GM18507 (cell line): ENCODE measurements at regions not wholly inside any gene's neighbourhood (a gene's known extent, or its start where the extent isn't known, plus 50 kb on each side); places are given as distances from the start of the nearest gene placed in this dataset.
A peak's percentile ranks its signal among the peaks of the same experiment; 100 is the strongest.
"Not testable (repeated sequence)": the region's sequence is repeated elsewhere in the genome, so short reads cannot be mapped to it uniquely, and the experiment has no call there.

Source experiments
- DNase-seq: peaks from one replicate; pipeline ENCODE4 v3.0.0; 2011; ENCODE audit warnings: low read depth; ENCODE audit not compliant: insufficient read length; ENCODE audit errors: extremely low spot score
- FAIRE-seq: peaks from 2 replicates; lab custom pipeline; 2011; peaks lifted over from hg19 to GRCh38; lab: Jason Lieb, UNC

- no peak for FAIRE-seq
- DNase-seq: no peak
Measured at GRCh38 chr19:5290336-5291262, 50.0 kb downstream of the PTPRS start.

DNA sequence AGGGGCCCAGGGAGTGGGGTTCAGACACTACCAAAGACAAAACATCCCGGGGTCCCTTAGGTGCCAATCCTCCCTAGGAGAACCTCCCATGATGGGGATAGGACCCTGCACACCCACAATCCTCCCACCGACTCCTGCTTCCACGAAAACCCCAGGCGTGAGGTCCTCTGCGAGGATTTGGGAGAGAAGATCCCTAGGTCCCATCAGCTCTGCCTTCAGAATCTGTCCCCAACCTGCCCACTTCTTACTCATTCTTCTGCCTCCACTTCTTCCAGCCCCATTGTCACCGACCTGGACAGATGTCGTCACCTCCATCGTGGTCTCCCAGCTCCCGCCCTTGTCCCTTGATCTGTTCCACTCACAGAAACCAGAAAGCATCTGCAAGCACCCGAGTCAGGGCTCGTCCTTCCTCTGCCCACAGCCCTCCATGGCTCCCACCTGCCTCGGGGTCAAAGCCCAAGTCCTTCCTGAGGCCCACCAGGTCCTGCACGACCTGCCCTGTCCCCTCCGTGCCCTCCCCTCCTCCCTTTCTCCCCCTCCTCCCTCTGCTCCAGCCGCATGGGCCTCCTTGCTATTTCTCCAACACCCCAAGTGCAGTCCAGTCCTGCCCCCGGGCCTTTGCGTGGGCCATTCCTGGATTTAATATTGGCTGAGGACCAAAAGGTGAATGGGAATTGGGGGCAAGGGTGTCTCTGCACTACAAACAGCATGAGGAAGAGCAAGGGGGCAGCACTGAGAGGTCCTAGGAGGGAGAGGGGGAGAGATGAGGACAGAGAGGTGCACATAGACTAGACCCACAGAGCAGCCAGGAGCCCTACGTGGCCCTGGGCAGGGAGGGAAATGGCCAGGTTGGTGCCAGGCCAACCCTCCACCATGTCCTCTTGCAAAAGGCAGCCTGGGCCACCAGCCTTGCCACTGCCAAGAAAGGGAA is 51.3 kb downstream of the PTPRS start:
- no peak for FAIRE-seq

DNA sequence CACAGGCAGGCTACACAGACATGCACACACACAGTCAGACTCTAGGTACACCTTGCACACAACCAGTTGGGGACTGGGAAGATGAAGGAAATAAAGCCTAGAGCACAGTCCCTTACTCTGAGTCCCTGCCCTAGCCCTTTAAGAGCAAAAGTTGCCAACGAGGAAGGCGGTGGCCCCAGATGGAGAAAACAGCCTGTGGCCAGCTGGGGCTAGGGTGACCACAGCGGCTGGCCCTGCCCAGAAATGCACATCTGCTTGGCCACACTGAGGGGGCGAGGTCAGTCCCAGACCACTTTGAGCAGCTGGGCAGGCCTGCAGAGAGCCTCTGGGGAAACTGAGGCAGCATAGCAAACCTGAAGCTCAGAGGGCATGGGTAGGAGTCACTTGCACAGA is 52.3 kb downstream of the PTPRS start:
- FAIRE-seq: no peak
- no peak for DNase-seq

More for the DNA sequence above, 51.3 kb downstream of the PTPRS start:
- no peak for DNase-seq

DNA sequence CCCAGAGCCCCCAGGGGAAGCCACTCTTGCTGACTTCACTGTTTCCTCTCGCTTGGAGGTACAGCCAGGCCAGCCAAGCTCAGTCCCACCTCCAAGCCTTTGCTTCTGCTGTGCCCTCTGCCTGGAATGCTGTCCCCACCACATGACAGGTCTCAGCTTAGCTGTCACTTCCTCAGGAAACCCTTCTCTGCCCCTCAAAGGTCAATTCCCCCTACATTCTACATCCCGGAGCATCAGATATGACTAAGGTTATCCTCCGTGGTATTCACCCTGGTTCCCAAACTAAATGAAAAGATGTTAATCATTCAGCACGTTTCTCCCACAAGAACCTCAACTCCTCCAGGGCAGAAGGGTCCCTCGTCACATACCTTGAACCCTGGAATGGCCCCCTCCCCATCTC is 53.5 kb downstream of the PTPRS start:
- DNase-seq: no peak
- peak; percentile 62 for FAIRE-seq

GRCh38 chr19:5286465-5287029 is 54.1 kb downstream of the PTPRS start:
- DNase-seq (no peak), FAIRE-seq (no peak)

- no peak for DNase-seq
- FAIRE-seq: no peak
Measured at GRCh38 chr19:5285955-5286354, 54.7 kb downstream of the PTPRS start.

DNA sequence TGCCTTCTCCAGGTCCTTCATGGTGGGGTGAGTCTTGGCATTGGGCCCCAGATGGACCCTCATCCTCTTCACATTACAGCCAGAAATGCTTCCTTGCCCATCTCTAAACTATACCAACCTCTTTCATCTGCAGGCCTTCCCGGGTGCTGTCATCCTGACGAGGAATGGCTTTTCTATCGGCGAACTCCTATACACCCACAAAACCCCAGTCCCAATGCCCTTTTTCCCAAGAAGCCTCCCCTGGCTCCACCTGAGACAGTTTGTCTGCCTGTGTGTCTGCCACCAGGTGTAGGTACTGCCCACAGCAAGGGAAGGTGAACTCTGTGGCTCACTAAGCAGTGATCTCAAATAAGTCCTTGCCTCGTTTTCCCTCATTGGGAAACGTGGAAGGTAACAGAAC is 55.3 kb downstream of the PTPRS start:
- FAIRE-seq: no peak

GRCh38 chr19:5282901-5283300 is 57.7 kb downstream of the PTPRS start:
- DNase-seq (no peak), FAIRE-seq (no peak)

More for the DNA sequence above, 55.3 kb downstream of the PTPRS start:
- DNase-seq: no peak

DNA sequence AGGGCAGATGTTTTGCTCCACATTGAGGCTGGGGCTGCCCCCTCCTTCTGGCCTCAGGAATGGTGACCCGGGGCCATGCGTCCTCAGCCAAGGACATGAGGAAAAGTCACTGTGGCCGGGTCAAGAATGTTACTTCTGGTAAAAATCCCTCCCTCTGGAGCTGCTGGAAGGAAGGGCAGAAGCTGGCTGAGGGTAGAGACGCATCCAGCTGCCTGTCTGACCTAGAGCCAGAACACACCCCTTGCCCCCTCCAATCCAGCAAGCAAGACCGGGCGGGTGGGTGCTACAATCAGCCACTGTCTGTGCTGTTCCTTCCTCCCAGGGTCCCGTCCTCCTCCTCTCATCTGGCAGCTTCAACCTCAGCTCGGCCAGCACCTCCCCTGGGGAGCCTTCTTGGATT is 59.0 kb downstream of the PTPRS start:
- FAIRE-seq (no peak), DNase-seq (no peak)

DNA sequence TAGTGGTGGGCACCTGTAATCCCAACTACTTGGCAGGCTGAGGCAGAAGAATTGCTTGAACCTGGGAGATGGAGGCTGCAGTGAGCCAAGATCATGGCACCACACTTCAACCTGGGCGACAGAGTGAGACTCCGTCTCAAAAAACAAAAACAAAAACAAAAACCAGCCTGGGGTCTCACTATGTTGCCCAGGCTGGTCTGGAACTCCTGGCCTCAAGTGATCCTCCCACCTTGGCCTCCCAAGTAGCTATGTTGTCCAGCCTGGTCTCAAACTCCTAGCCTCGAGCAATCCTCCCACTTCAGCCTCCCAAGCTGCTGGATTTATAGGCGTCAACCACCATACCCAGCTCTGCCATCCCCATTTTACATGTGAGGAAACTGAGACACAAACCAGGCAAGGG is 64.9 kb downstream of the PTPRS start:
- not testable (repeated sequence) for DNase-seq, FAIRE-seq

- FAIRE-seq (no peak), DNase-seq (no peak)
Measured at GRCh38 chr19:5273782-5274181, 66.8 kb downstream of the PTPRS start.

- DNase-seq (no peak), FAIRE-seq (no peak)
Measured at GRCh38 chr19:5271145-5271544, 69.5 kb downstream of the PTPRS start.

DNA sequence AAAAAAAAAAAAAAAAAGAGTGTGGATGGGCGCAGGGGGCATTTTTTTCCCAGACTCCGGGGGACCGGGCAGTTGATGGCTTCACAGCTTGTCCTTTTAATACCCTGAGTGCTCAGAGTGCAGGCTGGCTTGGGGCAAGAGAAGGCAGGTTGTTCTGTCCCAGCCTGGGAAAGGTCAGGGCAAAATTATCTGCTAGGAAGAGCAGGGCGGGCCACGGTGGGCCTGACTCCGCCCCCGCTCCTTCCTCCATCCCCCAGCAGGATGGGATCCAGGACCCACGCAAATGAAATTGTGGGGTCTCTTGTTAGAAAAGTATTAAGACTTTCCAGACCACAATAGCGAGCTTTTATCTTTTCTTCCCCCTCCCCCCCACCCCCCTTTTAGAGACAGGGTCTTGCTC is 70.7 kb downstream of the PTPRS start:
- no peak for DNase-seq
- no peak for FAIRE-seq

GRCh38 chr19:5269279-5269678 is 71.3 kb downstream of the PTPRS start:
- DNase-seq (no peak), FAIRE-seq (no peak)

- DNase-seq (no peak), FAIRE-seq (no peak)
Measured at GRCh38 chr19:5268801-5269200, 71.8 kb downstream of the PTPRS start.

- no peak for FAIRE-seq
- DNase-seq: no peak
Measured at GRCh38 chr19:5265260-5265659, 75.4 kb downstream of the PTPRS start.

DNA sequence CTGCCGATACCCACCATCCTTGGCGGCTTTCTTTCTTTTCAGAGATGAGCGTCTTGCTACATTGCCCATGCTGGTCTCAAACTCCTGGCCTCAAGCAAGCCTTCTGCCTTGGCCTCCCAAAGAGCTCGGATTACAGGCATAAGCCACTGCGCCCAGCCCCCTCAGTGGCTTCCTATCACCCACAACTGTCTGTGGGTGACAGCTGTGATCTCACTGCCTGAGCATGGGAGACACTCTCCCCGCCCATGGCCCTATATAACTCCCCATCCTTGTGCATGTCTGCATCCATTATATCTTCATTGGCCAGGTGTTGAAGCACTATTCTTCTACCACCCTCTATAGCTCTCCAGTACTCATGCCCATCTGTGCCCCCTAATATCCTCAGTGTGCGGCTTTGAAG is 76.2 kb downstream of the PTPRS start:
- no peak for FAIRE-seq

GRCh38 chr19:5263615-5264014 is 77.0 kb downstream of the PTPRS start:
- DNase-seq (no peak), FAIRE-seq (no peak)

More for the DNA sequence above, 76.2 kb downstream of the PTPRS start:
- DNase-seq: no peak

DNA sequence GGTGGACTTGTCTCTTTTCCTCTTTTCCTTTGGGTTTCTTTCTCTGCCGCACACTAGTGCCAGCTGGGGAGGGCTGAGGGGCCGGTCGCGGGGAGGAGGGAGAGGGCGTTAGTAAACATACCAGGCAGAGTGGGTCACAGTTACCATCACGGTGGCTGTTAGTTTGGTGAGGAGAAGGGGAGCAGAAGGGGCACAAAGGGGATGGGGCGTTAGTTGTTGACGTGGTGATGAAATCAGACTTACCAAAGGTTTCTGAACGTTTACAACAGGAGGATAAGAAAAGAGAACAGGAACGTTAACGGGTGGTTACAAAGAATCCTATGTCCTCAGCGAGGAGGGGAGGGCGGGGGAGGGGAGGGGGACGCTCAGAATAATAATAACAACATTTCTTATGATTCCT is 77.9 kb downstream of the PTPRS start:
- DNase-seq: no peak
- no peak for FAIRE-seq
